SKM-1 treated with dmso at 0.1 percent for 144 hours (cell line): ENCODE measurements at regions not wholly inside any gene's neighbourhood (a gene's known extent, or its start where the extent isn't known, plus 50 kb on each side); places are given as distances from the start of the nearest gene placed in this dataset.

Experiments used
- DNase-seq: peaks from one replicate; lab custom pipeline; 2025; ENCODE audit not compliant: unreplicated experiment; lab: John Stamatoyannopoulos, UW

- no peak for DNase-seq
Measured at GRCh38 chr5:125267636-125268248, 521.3 kb upstream of the ZNF608 start.

- DNase-seq = no peak
Measured at GRCh38 chr5:125269926-125270325, 523.5 kb upstream of the ZNF608 start.

- no peak for DNase-seq
Measured at GRCh38 chr5:125272357-125272756, 525.9 kb upstream of the ZNF608 start.

- no peak for DNase-seq
Measured at GRCh38 chr5:125274211-125274610, 527.8 kb upstream of the ZNF608 start.

GRCh38 chr5:125274938-125275724 lies 528.7 kb upstream of the ZNF608 start:
- no peak for DNase-seq

- DNase-seq = no peak
Measured at GRCh38 chr5:125275725-125276090, 529.3 kb upstream of the ZNF608 start.

- DNase-seq = no peak
Measured at GRCh38 chr5:125276096-125276495, 529.7 kb upstream of the ZNF608 start.

- no peak for DNase-seq
Measured at GRCh38 chr5:125277494-125278154, 531.2 kb upstream of the ZNF608 start.

- DNase-seq = no peak
Measured at GRCh38 chr5:125278711-125279110, 532.3 kb upstream of the ZNF608 start.

- no peak for DNase-seq
Measured at GRCh38 chr5:125281667-125282066, 535.2 kb upstream of the ZNF608 start.

GRCh38 chr5:125283372-125283771 lies 536.9 kb upstream of the ZNF608 start:
- no peak for DNase-seq

GRCh38 chr5:125286271-125286670 lies 539.8 kb upstream of the ZNF608 start:
- no peak for DNase-seq

GRCh38 chr5:125289606-125290005 lies 543.2 kb upstream of the ZNF608 start:
- no peak for DNase-seq

- DNase-seq = no peak
Measured at GRCh38 chr5:125290935-125291334, 544.5 kb upstream of the ZNF608 start.

- DNase-seq = no peak
Measured at GRCh38 chr5:125291447-125291846, 545.0 kb upstream of the ZNF608 start.

- DNase-seq = no peak
Measured at GRCh38 chr5:125293223-125293622, 546.8 kb upstream of the ZNF608 start.

- DNase-seq = no peak
Measured at GRCh38 chr5:125293726-125294125, 547.3 kb upstream of the ZNF608 start.

- DNase-seq = no peak
Measured at GRCh38 chr5:125294844-125295243, 548.4 kb upstream of the ZNF608 start.

- no peak for DNase-seq
Measured at GRCh38 chr5:125295405-125295872, 549.0 kb upstream of the ZNF608 start.

- no peak for DNase-seq
Measured at GRCh38 chr5:125298258-125298657, 551.8 kb upstream of the ZNF608 start.

GRCh38 chr5:125298746-125299379 lies 552.4 kb upstream of the ZNF608 start:
- no peak for DNase-seq

- DNase-seq = no peak
Measured at GRCh38 chr5:125301711-125302110, 555.3 kb upstream of the ZNF608 start.
